Esophagus squamous epithelium (tissue), 5 donors: ENCODE measurements at regions not wholly inside any gene's neighbourhood (a gene's known extent, or its start where the extent isn't known, plus 50 kb on each side); places are given as distances from the start of the nearest gene placed in this dataset.
"Not testable (repeated sequence)": the region's sequence is repeated elsewhere in the genome, so short reads cannot be mapped to it uniquely, and the experiment has no call there.

ENCODE experiments used
- DNase-seq: peaks from one replicate; lab custom pipeline; 2025; lab: John Stamatoyannopoulos, UW
- H3K27ac ChIP-seq, 4 donors: fragments of 200-600 bp; sonication (generic); one replicate each; pipeline ENCODE4 v1.5.1; 2016 to 2019; ENCODE audit warnings: mild to moderate bottlenecking in 1 of 4
- H3K27me3 ChIP-seq, 4 donors: fragments of 200-600 bp; sonication (generic); 1 replicate in 3 of 4; 2 replicates in 1 of 4; pipeline versions ENCODE4 v1.5.1 to v1.6.0; 2017 to 2021; ENCODE audit warnings: antibody characterized with exemption in 1 of 4
- H3K36me3 ChIP-seq, 3 donors: fragments of 200-600 bp; sonication (generic); one replicate each; pipeline ENCODE4 v1.5.1; 2016 to 2019
- H3K4me1 ChIP-seq, 3 donors: fragments of 200-600 bp; sonication (generic); one replicate each; pipeline ENCODE4 v1.5.1; 2017 to 2019
- H3K4me3 ChIP-seq, 4 donors: fragments of 200-600 bp; sonication (generic); 1 replicate in 3 of 4; 2 replicates in 1 of 4; pipeline ENCODE4 v1.5.1; 2016 to 2019; ENCODE audit warnings: mild to moderate bottlenecking in 2 of 4, moderate library complexity in 1 of 4
- H3K9me3 ChIP-seq, 3 donors: fragments of 200-600 bp; sonication (generic); one replicate each; pipeline ENCODE4 v1.5.1; 2016 to 2019
- POLR2A ChIP-seq, 4 donors: fragments of 450-650 bp; IDR thresholded peaks; one replicate each; pipeline ENCODE4 v1.6.1; 2017; ENCODE audit warnings: antibody characterized with exemption in 4 of 4, mild to moderate bottlenecking in 4 of 4, moderate library complexity in 3 of 4
- WGBS, 2 donors: methylation state at CpG; one replicate each; pipeline ENCODE4 v1.1.5; 2018; 5-methylcytosine and 5-hydroxymethylcytosine counted together
- intact Hi-C: fragments of 100-400 bp; cut with DNase I; formaldehyde crosslinking; loops from one replicate; pipeline ENCODE4 v1.15.0; 2022
- TF ChIP-seq, protein P1 (sequence below), 6 experiments: fragments of 450-650 bp in 4 of 6; fragments of 200-600 bp in 2 of 6; sonication (generic) in 2 of 6; IDR thresholded peaks; one replicate each; pipeline ENCODE4 v1.5.1; 2016 to 2019; ENCODE audit warnings: antibody characterized with exemption in 6 of 6, mild to moderate bottlenecking in 4 of 6, moderate library complexity in 4 of 6
- donor health status: DM: yes; HTN: yes; CAD: no.

GRCh38 chr17:68097161-68097805 lies 61.7 kb downstream of the KPNA2 start:
- Histone ChIP-seq H3K9me3 (no peaks in the 10 kb centered on the region), H3K4me3 (no peak overlapping the region), H3K27ac (no peak overlapping the region), H3K27me3 (no peaks in the 10 kb centered on the region), H3K4me1 (peaks cover 0 to 9% (median 0%) of the 10 kb centered on the region in 3 donors), H3K36me3 (no peaks in the 10 kb centered on the region)
- intact Hi-C loops, result no loop called here
- no peak for DNase-seq
- WGBS, 2 donors, result 44 to 64% methylated on average over 9 of the region's 9 CpGs
- TF ChIP-seq, protein P1, sequence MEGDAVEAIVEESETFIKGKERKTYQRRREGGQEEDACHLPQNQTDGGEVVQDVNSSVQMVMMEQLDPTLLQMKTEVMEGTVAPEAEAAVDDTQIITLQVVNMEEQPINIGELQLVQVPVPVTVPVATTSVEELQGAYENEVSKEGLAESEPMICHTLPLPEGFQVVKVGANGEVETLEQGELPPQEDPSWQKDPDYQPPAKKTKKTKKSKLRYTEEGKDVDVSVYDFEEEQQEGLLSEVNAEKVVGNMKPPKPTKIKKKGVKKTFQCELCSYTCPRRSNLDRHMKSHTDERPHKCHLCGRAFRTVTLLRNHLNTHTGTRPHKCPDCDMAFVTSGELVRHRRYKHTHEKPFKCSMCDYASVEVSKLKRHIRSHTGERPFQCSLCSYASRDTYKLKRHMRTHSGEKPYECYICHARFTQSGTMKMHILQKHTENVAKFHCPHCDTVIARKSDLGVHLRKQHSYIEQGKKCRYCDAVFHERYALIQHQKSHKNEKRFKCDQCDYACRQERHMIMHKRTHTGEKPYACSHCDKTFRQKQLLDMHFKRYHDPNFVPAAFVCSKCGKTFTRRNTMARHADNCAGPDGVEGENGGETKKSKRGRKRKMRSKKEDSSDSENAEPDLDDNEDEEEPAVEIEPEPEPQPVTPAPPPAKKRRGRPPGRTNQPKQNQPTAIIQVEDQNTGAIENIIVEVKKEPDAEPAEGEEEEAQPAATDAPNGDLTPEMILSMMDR (IDR thresholded peaks at IDR 0.05), result no peak
- no peak for TF ChIP-seq POLR2A (IDR thresholded peaks at IDR 0.05)

- H3K27me3 ChIP-seq, H3K9me3 ChIP-seq, H3K27ac ChIP-seq, H3K4me3 ChIP-seq, H3K36me3 ChIP-seq, intact Hi-C loops, DNase-seq: not testable (repeated sequence)
- WGBS, 2 donors, result no CpG with 5 or more reads among the region's 29 CpGs
- peaks cover 6 to 30% (median 6%) of the 10 kb centered on the region in 3 donors for H3K4me1 ChIP-seq
Observed at GRCh38 chr17:68099341-68099753, 63.8 kb downstream of the KPNA2 start.

DNA sequence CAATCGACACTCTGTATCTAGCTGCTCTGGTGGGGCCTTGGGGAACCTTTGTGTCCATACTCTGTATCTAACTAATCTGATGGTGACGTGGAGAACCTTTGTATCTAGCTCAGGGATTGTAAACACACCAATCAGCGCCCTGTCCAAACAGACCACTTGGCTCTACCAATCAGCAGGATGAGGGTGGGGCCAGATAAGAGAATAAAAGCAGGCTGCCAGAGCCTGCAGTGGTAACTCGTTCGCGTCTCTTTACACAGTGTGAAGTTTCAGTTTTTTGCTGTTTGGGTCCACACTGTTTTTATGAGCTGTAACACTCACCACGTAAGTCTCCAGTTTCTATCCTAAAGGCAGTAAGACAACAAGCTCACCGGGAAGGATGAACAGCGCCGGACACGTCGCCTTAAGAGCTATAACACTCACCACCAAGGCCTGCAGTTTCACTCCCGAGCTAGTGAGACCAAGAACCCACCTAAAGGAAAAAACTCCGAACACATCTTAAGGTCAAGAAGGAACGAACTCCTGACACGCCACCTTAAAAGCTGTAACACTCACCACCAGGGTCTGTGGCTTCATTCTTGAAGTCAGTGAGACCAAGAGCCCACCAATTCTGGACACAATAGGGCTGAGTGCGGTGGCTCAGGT lies 64.6 kb downstream of the KPNA2 start:
- H3K27ac ChIP-seq, result no peak overlapping the region
- H3K4me1 ChIP-seq, result peaks cover 6 to 33% (median 6%) of the 10 kb centered on the region in 3 donors

DNA sequence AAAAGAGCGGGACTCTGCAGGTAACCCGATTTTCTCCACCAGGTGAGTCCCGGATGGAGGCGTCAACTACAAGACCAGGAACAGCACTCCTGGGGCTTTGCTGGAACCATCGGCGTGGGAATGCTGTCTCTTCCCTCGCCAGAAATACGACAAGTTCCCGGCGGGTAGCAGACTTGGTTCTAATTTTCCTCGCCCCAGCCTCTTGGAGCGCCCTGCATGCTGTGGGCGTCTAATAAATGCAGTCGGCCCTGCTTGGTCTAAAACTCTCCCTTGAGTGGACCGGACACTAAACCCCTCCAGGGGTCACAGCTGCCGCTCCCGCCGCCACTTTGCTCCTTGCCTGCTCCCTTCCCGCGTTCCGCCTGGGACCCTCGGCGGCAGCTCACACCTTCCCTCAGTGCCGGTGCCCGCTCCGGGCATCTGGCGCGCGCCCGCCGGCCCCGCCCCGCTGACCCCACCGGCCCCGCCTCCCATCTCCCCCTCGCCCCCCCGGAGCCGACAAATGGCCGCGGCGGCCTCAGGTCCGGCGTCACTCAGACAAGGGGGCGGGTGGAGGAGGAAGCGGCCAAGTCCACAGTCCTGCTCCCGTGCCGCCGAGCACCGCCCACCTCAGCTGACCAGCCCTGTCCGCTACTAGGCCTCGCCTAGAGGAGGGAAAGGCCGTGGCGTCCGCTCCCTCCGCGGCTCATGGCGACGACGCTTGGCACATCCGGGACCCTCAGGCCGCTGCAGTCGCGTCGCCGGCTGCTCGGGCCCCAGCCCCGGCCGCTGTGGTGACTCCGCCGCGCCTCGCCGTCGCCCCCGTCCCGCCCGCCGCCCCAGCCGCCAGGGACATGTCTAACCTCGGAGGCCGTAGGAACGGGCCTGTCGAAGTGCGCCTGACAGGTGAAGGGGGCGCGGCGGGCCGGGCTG lies 65.8 kb downstream of the KPNA2 start:
- Histone ChIP-seq H3K4me3 (peak overlapping the region; percentile 72 to 90 (median 76)), H3K27me3 (no peaks in the 10 kb centered on the region), H3K27ac (peak overlapping the region; percentile 87 to 93 (median 89)), H3K9me3 (no peaks in the 10 kb centered on the region), H3K4me1 (peaks cover 6 to 39% (median 6%) of the 10 kb centered on the region in 3 donors), H3K36me3 (no peaks in the 10 kb centered on the region)
- peak; percentile 28 for DNase-seq
- WGBS, 2 donors, result 9 to 12% methylated on average over 9 to 13 of the region's 88 CpGs
- intact Hi-C loops, result no loop called here
- TF ChIP-seq, protein P1 (IDR thresholded peaks at IDR 0.05), result peak in 1 of 6 experiments; percentile 4
- peak in 3 of 4 donors; percentile 29 to 86 (median 76) for TF ChIP-seq POLR2A (IDR thresholded peaks at IDR 0.05)

More for the DNA sequence above, 64.6 kb downstream of the KPNA2 start:
- Histone ChIP-seq H3K9me3 (no peaks in the 10 kb centered on the region), H3K36me3 (no peaks in the 10 kb centered on the region), H3K27me3 (no peaks in the 10 kb centered on the region), H3K4me3 (no peak overlapping the region)
- no peak for TF ChIP-seq POLR2A (IDR thresholded peaks at IDR 0.05)
- TF ChIP-seq, protein P1 (IDR thresholded peaks at IDR 0.05), result no peak
- intact Hi-C loops, result no loop called here
- 94 to 96% methylated on average over 8 to 16 of the region's 17 CpGs for WGBS, 2 donors
- no peak for DNase-seq

DNA sequence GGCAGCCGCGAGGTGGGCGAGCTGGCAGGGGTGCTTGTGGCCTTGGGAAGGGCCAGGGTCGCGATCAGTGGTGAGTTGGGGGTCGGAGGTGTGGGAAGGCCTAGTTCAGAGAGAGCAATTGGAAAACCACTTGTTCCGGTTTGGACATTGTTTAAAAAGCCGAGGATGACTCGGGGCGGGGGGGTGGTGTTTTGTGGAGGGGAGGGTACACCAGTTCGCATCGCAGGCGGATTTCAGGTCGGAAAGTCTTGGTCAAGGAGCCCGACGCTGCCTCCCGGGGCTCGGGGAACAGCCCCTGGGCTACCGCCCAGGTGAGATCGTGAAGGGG lies 66.4 kb downstream of the KPNA2 start:
- peak overlapping the region; percentile 87 to 93 (median 89) for H3K27ac ChIP-seq
- H3K9me3 ChIP-seq, result no peaks in the 10 kb centered on the region
- peak overlapping the region; percentile 72 to 90 (median 76) for H3K4me3 ChIP-seq
- H3K27me3 ChIP-seq, result no peaks in the 10 kb centered on the region
- peaks cover 6 to 45% (median 6%) of the 10 kb centered on the region in 3 donors for H3K4me1 ChIP-seq
- no peaks in the 10 kb centered on the region for H3K36me3 ChIP-seq
- WGBS, 2 donors, result 0 to 2% methylated on average over 9 to 11 of the region's 20 CpGs
- intact Hi-C loops, result no loop called here
- no peak for DNase-seq
- TF ChIP-seq, protein P1 (IDR thresholded peaks at IDR 0.05), result no peak
- TF ChIP-seq POLR2A (IDR thresholded peaks at IDR 0.05), result no peak
